Loucy (cell line): ENCODE measurements at regions not wholly inside any gene's neighbourhood (a gene's known extent, or its start where the extent isn't known, plus 50 kb on each side); places are given as distances from the start of the nearest gene placed in this dataset.

Source experiments
- EZH2phosphoT487 ChIP-seq: fragments of 200-600 bp; IDR thresholded peaks from 2 replicates; pipeline ENCODE4 v1.6.1; 2018; ENCODE audit warnings: antibody characterized with exemption, mild to moderate bottlenecking, moderate library complexity, borderline replicate concordance
- TF ChIP-seq, protein P1 (sequence below): fragments of 200-600 bp; sonication (generic); conservative IDR thresholded peaks from 2 replicates; pipeline ENCODE4 v1.5.1; 2014; ENCODE audit warnings: mild to moderate bottlenecking, antibody characterized with exemption, low read length

DNA sequence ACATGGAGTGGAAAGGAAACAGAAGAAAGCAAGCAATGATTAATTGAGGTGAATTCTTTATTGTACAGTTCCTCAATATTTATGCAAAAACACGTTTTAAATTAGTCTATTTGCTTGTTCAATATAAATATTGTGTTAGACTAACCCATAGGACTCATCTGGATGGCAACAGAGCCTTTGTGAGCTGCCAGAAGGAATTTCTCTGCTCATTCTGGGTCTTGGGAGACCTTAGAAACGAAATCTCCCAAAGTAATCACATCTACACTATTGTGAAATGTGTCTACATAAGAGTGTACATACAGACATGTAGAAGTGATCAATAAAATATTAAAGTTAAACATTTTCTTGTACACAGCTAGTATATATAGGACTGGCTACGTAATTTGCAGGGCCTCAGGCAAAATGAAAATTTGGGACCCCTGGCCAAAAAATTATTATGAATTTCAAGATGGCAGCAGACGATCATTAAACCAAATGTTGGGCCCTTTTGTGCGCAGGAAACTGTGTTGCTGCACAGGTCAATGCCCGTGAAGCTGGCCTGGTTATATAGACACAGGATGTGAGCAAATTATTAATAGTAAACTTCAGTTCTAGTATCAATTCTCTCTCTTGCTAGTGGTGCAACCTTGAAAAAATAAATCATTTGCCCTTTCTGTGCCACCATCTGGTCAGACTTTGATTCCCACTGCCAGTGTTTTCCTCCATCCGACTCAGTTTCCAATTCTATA lies 83.3 kb downstream of the MINAR1 start:
- TF ChIP-seq, protein P1, sequence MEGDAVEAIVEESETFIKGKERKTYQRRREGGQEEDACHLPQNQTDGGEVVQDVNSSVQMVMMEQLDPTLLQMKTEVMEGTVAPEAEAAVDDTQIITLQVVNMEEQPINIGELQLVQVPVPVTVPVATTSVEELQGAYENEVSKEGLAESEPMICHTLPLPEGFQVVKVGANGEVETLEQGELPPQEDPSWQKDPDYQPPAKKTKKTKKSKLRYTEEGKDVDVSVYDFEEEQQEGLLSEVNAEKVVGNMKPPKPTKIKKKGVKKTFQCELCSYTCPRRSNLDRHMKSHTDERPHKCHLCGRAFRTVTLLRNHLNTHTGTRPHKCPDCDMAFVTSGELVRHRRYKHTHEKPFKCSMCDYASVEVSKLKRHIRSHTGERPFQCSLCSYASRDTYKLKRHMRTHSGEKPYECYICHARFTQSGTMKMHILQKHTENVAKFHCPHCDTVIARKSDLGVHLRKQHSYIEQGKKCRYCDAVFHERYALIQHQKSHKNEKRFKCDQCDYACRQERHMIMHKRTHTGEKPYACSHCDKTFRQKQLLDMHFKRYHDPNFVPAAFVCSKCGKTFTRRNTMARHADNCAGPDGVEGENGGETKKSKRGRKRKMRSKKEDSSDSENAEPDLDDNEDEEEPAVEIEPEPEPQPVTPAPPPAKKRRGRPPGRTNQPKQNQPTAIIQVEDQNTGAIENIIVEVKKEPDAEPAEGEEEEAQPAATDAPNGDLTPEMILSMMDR, result no peak
- no peak for TF ChIP-seq EZH2phosphoT487
